ENCODE measurements at regions not wholly inside any gene's neighbourhood (a gene's known extent, or its start where the extent isn't known, plus 50 kb on each side); places are given as distances from the start of the nearest gene placed in this dataset.

GRCh38 chr12:60451457-60451856 is 855.6 kb downstream of the SLC16A7 start:
- TF ChIP-seq NRF1 (conservative IDR thresholded peaks at IDR 0.05 in 1 of 2, IDR thresholded peaks at IDR 0.05 in 1 of 2) (no peak), ZBTB1 (CRISPR knock-in tag; IDR thresholded peaks at IDR 0.05; ENCODE audit: borderline replicate concordance, low read depth) (no peak), ELF2 (CRISPR knock-in tag; IDR thresholded peaks at IDR 0.05) (no peak), EP300 (IDR thresholded peaks at IDR 0.05; ENCODE audit: low read length) (no peak), EGR1 (conservative IDR thresholded peaks at IDR 0.05) (no peak), WHSC1 (IDR thresholded peaks at IDR 0.05; ENCODE audit: low read length) (no peak), PKNOX1 (IDR thresholded peaks at IDR 0.05) (no peak), USF2 (CRISPR knock-in tag; IDR thresholded peaks at IDR 0.05) (no peak)
- TF ChIP-seq, protein P1, sequence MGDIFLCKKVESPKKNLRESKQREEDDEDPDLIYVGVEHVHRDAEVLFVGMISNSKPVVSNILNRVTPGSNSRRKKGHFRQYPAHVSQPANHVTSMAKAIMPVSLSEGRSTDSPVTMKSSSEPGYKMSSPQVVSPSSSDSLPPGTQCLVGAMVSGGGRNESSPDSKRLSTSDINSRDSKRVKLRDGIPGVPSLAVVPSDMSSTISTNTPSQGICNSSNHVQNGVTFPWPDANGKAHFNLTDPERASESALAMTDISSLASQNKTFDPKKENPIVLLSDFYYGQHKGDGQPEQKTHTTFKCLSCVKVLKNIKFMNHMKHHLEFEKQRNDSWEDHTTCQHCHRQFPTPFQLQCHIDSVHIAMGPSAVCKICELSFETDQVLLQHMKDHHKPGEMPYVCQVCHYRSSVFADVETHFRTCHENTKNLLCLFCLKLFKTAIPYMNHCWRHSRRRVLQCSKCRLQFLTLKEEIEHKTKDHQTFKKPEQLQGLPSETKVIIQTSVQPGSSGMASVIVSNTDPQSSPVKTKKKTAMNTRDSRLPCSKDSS (IDR thresholded peaks at IDR 0.05; ENCODE audit: low read depth, partially characterized antibody), result no peak

Measured in K562 (cell line).